ENCODE measurements at regions not wholly inside any gene's neighbourhood (a gene's known extent, or its start where the extent isn't known, plus 50 kb on each side); places are given as distances from the start of the nearest gene placed in this dataset.

GRCh38 chr3:17910922-17911321 lies 168.5 kb upstream of the TBC1D5 start:
- TF ChIP-seq POLR2A (IDR thresholded peaks at IDR 0.05) (no peak), CTCF (IDR thresholded peaks at IDR 0.05 in 4 of 5, conservative IDR thresholded peaks at IDR 0.05 in 1 of 5) (no peak)
